H1 (cell line): ENCODE measurements at regions not wholly inside any gene's neighbourhood (a gene's known extent, or its start where the extent isn't known, plus 50 kb on each side); places are given as distances from the start of the nearest gene placed in this dataset.

ENCODE experiments used
- BACH1 ChIP-seq: IDR thresholded peaks from 2 replicates; pipeline ENCODE4 v1.6.1; 2012; ENCODE audit warnings: low read length, improper control_type of control experiment
- BRCA1 ChIP-seq: IDR thresholded peaks from 2 replicates; pipeline ENCODE4 v1.6.1; 2012; ENCODE audit warnings: low read depth, low read length, improper control_type of control experiment
- CHD1 ChIP-seq: IDR thresholded peaks from 2 replicates; pipeline ENCODE4 v1.6.1; 2012; ENCODE audit warnings: low read depth, low read length, improper control_type of control experiment
- CTBP2 ChIP-seq: IDR thresholded peaks from 2 replicates; pipeline ENCODE4 v1.7.0; 2011; ENCODE audit warnings: borderline replicate concordance, mild to moderate bottlenecking, moderate library complexity, mixed read lengths, low read length; ENCODE audit not compliant: insufficient read depth, insufficient read length
- HDAC2 ChIP-seq, 2 experiments: fragments of 300-600 bp in 1 of 2; sonication (generic) in 1 of 2; IDR thresholded peaks; 2 replicates each; pipeline ENCODE4 v1.6.1; 2011 to 2012; ENCODE audit warnings: low read depth in 2 of 2, low read length in 2 of 2, mild to moderate bottlenecking in 2 of 2, moderate library complexity in 2 of 2, borderline replicate concordance in 1 of 2, inconsistent platforms in 1 of 2
- HDAC6 ChIP-seq: IDR thresholded peaks from one replicate; pipeline ENCODE4 v1.7.1; 2012; ENCODE audit warnings: low read depth, mild to moderate bottlenecking, inconsistent platforms, low read length, moderate library complexity
- RBBP5 ChIP-seq: IDR thresholded peaks from 2 replicates; pipeline ENCODE4 v1.7.1; 2012; ENCODE audit warnings: low read depth, mild to moderate bottlenecking, inconsistent platforms, low read length, moderate library complexity, borderline replicate concordance
- SP2 ChIP-seq: IDR thresholded peaks from 2 replicates; pipeline ENCODE4 v1.6.1; 2012; ENCODE audit warnings: mild to moderate bottlenecking, low read length, inconsistent platforms
- TF ChIP-seq, protein P1 (sequence below): fragments of 300-600 bp; sonication (generic); IDR thresholded peaks from 2 replicates; pipeline ENCODE4 v1.7.1; 2012; ENCODE audit warnings: low read length, moderate library complexity, mild to moderate bottlenecking, inconsistent platforms; ENCODE audit not compliant: insufficient replicate concordance
- TF ChIP-seq, protein P2 (sequence below): IDR thresholded peaks from 2 replicates; pipeline ENCODE4 v1.6.1; 2011; ENCODE audit warnings: low read depth, mild to moderate bottlenecking, low read length; ENCODE audit not compliant: insufficient read depth

GRCh38 chr3:109933576-109933975 lies 596.2 kb upstream of the DPPA4 start (continued):
- TF ChIP-seq, protein P1, sequence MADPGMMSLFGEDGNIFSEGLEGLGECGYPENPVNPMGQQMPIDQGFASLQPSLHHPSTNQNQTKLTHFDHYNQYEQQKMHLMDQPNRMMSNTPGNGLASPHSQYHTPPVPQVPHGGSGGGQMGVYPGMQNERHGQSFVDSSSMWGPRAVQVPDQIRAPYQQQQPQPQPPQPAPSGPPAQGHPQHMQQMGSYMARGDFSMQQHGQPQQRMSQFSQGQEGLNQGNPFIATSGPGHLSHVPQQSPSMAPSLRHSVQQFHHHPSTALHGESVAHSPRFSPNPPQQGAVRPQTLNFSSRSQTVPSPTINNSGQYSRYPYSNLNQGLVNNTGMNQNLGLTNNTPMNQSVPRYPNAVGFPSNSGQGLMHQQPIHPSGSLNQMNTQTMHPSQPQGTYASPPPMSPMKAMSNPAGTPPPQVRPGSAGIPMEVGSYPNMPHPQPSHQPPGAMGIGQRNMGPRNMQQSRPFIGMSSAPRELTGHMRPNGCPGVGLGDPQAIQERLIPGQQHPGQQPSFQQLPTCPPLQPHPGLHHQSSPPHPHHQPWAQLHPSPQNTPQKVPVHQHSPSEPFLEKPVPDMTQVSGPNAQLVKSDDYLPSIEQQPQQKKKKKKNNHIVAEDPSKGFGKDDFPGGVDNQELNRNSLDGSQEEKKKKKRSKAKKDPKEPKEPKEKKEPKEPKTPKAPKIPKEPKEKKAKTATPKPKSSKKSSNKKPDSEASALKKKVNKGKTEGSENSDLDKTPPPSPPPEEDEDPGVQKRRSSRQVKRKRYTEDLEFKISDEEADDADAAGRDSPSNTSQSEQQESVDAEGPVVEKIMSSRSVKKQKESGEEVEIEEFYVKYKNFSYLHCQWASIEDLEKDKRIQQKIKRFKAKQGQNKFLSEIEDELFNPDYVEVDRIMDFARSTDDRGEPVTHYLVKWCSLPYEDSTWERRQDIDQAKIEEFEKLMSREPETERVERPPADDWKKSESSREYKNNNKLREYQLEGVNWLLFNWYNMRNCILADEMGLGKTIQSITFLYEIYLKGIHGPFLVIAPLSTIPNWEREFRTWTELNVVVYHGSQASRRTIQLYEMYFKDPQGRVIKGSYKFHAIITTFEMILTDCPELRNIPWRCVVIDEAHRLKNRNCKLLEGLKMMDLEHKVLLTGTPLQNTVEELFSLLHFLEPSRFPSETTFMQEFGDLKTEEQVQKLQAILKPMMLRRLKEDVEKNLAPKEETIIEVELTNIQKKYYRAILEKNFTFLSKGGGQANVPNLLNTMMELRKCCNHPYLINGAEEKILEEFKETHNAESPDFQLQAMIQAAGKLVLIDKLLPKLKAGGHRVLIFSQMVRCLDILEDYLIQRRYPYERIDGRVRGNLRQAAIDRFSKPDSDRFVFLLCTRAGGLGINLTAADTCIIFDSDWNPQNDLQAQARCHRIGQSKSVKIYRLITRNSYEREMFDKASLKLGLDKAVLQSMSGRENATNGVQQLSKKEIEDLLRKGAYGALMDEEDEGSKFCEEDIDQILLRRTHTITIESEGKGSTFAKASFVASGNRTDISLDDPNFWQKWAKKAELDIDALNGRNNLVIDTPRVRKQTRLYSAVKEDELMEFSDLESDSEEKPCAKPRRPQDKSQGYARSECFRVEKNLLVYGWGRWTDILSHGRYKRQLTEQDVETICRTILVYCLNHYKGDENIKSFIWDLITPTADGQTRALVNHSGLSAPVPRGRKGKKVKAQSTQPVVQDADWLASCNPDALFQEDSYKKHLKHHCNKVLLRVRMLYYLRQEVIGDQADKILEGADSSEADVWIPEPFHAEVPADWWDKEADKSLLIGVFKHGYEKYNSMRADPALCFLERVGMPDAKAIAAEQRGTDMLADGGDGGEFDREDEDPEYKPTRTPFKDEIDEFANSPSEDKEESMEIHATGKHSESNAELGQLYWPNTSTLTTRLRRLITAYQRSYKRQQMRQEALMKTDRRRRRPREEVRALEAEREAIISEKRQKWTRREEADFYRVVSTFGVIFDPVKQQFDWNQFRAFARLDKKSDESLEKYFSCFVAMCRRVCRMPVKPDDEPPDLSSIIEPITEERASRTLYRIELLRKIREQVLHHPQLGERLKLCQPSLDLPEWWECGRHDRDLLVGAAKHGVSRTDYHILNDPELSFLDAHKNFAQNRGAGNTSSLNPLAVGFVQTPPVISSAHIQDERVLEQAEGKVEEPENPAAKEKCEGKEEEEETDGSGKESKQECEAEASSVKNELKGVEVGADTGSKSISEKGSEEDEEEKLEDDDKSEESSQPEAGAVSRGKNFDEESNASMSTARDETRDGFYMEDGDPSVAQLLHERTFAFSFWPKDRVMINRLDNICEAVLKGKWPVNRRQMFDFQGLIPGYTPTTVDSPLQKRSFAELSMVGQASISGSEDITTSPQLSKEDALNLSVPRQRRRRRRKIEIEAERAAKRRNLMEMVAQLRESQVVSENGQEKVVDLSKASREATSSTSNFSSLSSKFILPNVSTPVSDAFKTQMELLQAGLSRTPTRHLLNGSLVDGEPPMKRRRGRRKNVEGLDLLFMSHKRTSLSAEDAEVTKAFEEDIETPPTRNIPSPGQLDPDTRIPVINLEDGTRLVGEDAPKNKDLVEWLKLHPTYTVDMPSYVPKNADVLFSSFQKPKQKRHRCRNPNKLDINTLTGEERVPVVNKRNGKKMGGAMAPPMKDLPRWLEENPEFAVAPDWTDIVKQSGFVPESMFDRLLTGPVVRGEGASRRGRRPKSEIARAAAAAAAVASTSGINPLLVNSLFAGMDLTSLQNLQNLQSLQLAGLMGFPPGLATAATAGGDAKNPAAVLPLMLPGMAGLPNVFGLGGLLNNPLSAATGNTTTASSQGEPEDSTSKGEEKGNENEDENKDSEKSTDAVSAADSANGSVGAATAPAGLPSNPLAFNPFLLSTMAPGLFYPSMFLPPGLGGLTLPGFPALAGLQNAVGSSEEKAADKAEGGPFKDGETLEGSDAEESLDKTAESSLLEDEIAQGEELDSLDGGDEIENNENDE, result no peak
- TF ChIP-seq SP2 (no peak), BRCA1 (no peak), RBBP5 (no peak), HDAC2 (IDR thresholded peaks at IDR 0.05; ENCODE audit: borderline replicate concordance in 1 of 2, low read depth in 2 of 2, low read length in 2 of 2) (no peak), CTBP2 (no peak), CHD1 (no peak), BACH1 (no peak), HDAC6 (no peak)
- TF ChIP-seq, protein P2, sequence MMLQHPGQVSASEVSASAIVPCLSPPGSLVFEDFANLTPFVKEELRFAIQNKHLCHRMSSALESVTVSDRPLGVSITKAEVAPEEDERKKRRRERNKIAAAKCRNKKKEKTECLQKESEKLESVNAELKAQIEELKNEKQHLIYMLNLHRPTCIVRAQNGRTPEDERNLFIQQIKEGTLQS, result no peak
